Aorta (tissue), 5 donors: ENCODE measurements at regions not wholly inside any gene's neighbourhood (a gene's known extent, or its start where the extent isn't known, plus 50 kb on each side); places are given as distances from the start of the nearest gene placed in this dataset.

Experiments used
- ATAC-seq: fragments of 200-7000 bp; cut with Tn5 transposase; one replicate; pipeline ENCODE4 v1.9.1; 2022; ENCODE audit warnings: moderate library complexity; ENCODE audit not compliant: low FRiP score
- DNase-seq, 2 donors: peaks; one replicate each; pipeline ENCODE4 v3.0.0-alpha.2; 2020
- H3K27ac ChIP-seq, 2 donors: one replicate each; pipeline ENCODE4 v1.5.1; 2013; ENCODE audit warnings: low read length in 2 of 2, mild to moderate bottlenecking in 2 of 2, moderate library complexity in 2 of 2, control low read depth in 1 of 2, inconsistent platforms in 1 of 2, low read depth in 1 of 2
- H3K27me3 ChIP-seq, 2 donors: one replicate each; pipeline ENCODE4 v1.6.1; 2013; ENCODE audit warnings: control low read depth in 1 of 2, low read length in 1 of 2, mild to moderate bottlenecking in 1 of 2, moderate library complexity in 1 of 2; ENCODE audit not compliant: insufficient read depth in 2 of 2, control insufficient read depth in 1 of 2
- H3K36me3 ChIP-seq, 2 donors: one replicate each; pipeline ENCODE4 v1.6.1; 2013; ENCODE audit warnings: control low read depth in 1 of 2, low read length in 1 of 2, mild to moderate bottlenecking in 1 of 2; ENCODE audit not compliant: insufficient read depth in 2 of 2, control insufficient read depth in 1 of 2
- H3K4me1 ChIP-seq, 2 donors: one replicate each; pipeline ENCODE4 v1.6.1; 2013; ENCODE audit warnings: low read length in 2 of 2, control low read depth in 1 of 2, mild to moderate bottlenecking in 1 of 2, moderate library complexity in 1 of 2; ENCODE audit not compliant: insufficient read depth in 2 of 2, control insufficient read depth in 1 of 2
- H3K4me3 ChIP-seq, 2 donors: one replicate each; pipeline ENCODE4 v1.5.1; 2013; ENCODE audit warnings: low read length in 2 of 2, control low read depth in 1 of 2, mild to moderate bottlenecking in 1 of 2
- H3K9me3 ChIP-seq: one replicate; pipeline ENCODE4 v1.6.1; 2013; ENCODE audit warnings: mild to moderate bottlenecking, low read length; ENCODE audit not compliant: control insufficient read depth
- WGBS, 2 donors: extraction: QIAGEN DNeasy Blood & Tissue Kit; methylation state at CpG; one replicate each; pipeline ENCODE4 v1.1.7; 2013; 5-methylcytosine and 5-hydroxymethylcytosine counted together
- intact Hi-C, 2 donors: fragments of 100-400 bp; cut with DNase I; formaldehyde crosslinking; loops; one replicate each; pipeline versions ENCODE4 v1.14.2 to v1.15.0; 2022
- donor health status: healthy with polysubstance abuse.
- donor health status: Bipolar disorder and iron deficiency.
- donor health status: DM: no; HTN: no; CAD: no.
- donor health status: DM: no; HTN: no; CAD: no.
- donor health status: DM: yes; HTN: yes; CAD: no.

GRCh38 chr11:123363556-123363955 is 66.5 kb upstream of the GRAMD1B start:
- no peak for ATAC-seq
- H3K27ac ChIP-seq: no peak overlapping the region

GRCh38 chr11:123362941-123363340 is 67.1 kb upstream of the GRAMD1B start:
- intact Hi-C loops: no loop called here
- Histone ChIP-seq H3K27ac (no peak overlapping the region), H3K4me3 (no peak overlapping the region), H3K9me3 (no peaks in the 10 kb centered on the region), H3K27me3 (peaks cover 0 to 3% of the 10 kb centered on the region in 2 donors), H3K4me1 (no peaks in the 10 kb centered on the region), H3K36me3 (no peaks in the 10 kb centered on the region)
- DNase-seq: no peak
- 6% methylated on average over 9 of the region's 9 CpGs for WGBS, 2 donors
- no peak for ATAC-seq

More at GRCh38 chr11:123363556-123363955, 66.5 kb upstream of the GRAMD1B start:
- intact Hi-C loops: no loop called here
- Histone ChIP-seq H3K4me1 (no peaks in the 10 kb centered on the region), H3K27me3 (peaks cover 0 to 2% of the 10 kb centered on the region in 2 donors), H3K4me3 (no peak overlapping the region), H3K36me3 (no peaks in the 10 kb centered on the region), H3K9me3 (no peaks in the 10 kb centered on the region)
- WGBS, 2 donors: 45 to 47% methylated on average over 4 of the region's 4 CpGs
- no peak for DNase-seq

DNA sequence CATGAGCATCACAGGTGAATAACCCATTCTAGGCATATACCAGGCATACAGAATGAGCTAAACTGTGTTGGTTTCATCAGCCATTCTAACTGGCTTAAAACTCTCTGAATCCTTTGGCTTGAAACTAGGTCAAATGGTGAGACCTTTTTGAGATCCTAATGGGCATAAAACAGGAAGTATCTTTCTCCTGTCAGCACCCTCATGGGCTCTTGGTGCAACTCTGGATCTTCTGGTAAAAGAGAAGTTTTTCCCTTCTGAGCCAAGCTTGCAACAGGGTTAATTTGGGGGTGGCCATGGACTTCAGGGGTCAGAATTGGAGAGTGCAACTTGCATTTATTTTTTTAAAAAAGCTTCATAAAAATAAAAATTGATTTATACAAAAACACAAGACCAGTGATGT is 67.9 kb upstream of the GRAMD1B start:
- Histone ChIP-seq H3K4me1 (no peaks in the 10 kb centered on the region), H3K36me3 (no peaks in the 10 kb centered on the region), H3K27ac (no peak overlapping the region), H3K9me3 (no peaks in the 10 kb centered on the region), H3K4me3 (no peak overlapping the region), H3K27me3 (peaks cover 0 to 3% of the 10 kb centered on the region in 2 donors)
- intact Hi-C loops: no loop called here
- DNase-seq: no peak
- ATAC-seq: no peak

DNA sequence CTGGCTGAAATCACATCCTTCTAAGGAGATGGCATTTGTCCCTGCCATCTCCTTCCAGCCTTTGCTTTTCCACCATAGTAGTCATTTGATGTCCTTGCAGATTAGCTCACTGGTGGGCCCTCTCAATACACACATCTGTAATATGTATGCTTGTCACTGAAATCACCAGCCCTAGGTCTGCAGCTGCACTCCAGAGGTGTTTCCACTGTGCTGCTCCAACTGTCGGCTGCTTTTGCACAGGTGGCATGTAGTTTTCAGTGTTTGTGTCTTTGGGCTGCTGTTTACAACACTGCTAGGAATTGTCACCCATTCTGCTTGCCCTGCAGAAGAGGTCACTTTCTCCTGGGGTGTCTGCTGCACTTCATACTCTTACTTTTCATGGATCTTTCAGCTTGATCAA is 69.0 kb upstream of the GRAMD1B start:
- DNase-seq: no peak
- peaks cover 0 to 5% of the 10 kb centered on the region in 2 donors for H3K27me3 ChIP-seq
- WGBS, 2 donors: 71 to 76% methylated on average over 1 of the region's 1 CpG
- intact Hi-C loops: no loop called here
- no peaks in the 10 kb centered on the region for H3K4me1 ChIP-seq
- H3K27ac ChIP-seq: no peak overlapping the region
- no peaks in the 10 kb centered on the region for H3K36me3 ChIP-seq
- ATAC-seq: no peak
- H3K4me3 ChIP-seq: no peak overlapping the region
- H3K9me3 ChIP-seq: no peaks in the 10 kb centered on the region

DNA sequence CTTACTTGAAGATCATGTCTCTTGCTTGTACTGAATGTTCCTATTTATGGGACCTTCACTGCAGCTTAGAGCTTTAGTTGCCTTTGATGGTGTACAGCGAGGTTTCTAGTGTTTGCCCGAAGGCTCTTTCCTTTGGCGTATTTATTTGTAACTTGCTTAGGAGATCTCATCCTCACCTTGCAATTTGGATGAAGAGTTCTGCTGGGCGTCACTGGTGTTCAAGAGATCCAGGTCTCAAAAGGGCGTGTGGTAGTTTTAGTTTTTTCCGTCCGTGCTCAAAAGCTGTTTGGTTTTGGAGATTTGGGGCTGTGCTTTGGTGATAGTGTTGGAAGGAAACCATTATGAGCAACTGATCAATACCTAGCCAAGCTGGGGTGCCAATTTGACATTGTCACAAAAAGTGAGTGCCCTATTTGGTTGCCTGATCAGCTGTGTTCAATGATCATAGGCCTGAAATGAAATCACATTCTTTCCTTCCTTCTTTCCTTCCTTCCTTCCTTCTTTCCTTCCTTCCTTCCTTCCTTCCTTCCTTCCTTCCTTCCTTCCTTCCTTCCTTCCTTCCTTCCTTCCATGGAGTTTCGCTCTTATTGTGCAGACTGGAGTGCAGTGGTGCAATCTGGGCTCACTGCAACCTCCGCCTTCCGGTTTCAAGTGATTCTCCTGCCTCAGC is 69.7 kb upstream of the GRAMD1B start:
- H3K27me3 ChIP-seq: peaks cover 0 to 5% of the 10 kb centered on the region in 2 donors
- no peaks in the 10 kb centered on the region for H3K9me3 ChIP-seq
- no peak overlapping the region for H3K4me3 ChIP-seq
- DNase-seq (no peak), ATAC-seq (no peak)
- no peak overlapping the region for H3K27ac ChIP-seq
- intact Hi-C loops: no loop called here
- H3K4me1 ChIP-seq: no peaks in the 10 kb centered on the region
- 92 to 93% methylated on average over 10 of the region's 10 CpGs for WGBS, 2 donors
- H3K36me3 ChIP-seq: no peaks in the 10 kb centered on the region

DNA sequence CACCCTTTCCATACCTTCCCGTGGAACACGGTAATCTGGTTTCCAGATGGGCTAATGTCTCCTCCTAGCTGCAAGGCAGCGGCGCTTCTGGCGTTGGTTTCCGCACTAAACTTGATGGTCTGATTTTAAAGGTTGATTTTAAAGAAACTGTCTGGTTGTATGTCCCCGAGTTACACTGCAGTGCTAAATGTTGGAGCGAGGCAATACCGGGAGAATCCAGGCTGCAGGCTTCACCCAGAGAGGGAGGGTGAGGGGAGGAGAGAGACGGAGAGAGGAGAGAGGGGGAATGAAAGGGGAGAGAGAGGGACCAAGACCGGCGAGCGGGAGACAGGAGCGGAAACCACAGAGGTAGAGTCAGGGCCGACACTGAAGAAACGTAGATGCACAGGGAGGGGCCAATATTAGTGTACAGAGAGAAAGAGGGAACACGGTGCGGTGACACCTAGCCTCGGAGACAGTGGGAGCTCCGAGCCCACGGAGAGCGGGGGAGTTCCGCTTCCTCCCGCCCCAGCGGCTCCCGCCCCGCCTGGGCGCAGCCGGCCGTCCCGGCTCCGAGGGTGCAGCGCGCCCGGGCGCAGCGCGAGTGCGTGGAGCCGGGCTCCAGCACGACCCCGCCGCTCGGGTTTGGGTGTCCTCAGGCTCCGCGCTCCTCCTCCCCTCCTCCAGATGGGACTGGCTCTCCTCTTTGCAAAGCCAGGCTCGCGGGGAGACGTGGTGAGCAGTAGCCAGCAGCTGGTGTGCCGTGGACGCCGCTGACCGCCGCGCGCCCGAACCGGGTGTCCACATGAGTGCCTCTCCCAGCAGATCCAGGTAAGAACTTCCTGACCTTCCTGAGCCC is 71.9 kb upstream of the GRAMD1B start:
- ATAC-seq: no peak
- H3K36me3 ChIP-seq: no peaks in the 10 kb centered on the region
- no peak overlapping the region for H3K4me3 ChIP-seq
- no peak for DNase-seq
- no peaks in the 10 kb centered on the region for H3K4me1 ChIP-seq
- intact Hi-C loops: no loop called here
- H3K27me3 ChIP-seq: peaks cover 0 to 7% of the 10 kb centered on the region in 2 donors
- WGBS, 2 donors: 1% methylated on average over 43 to 58 of the region's 58 CpGs
- H3K27ac ChIP-seq: no peak overlapping the region
- H3K9me3 ChIP-seq: no peaks in the 10 kb centered on the region

GRCh38 chr11:123357353-123357989 is 72.6 kb upstream of the GRAMD1B start:
- no peak overlapping the region for H3K4me3 ChIP-seq
- H3K27ac ChIP-seq: no peak overlapping the region
- intact Hi-C loops: no loop called here
- H3K27me3 ChIP-seq: peaks cover 0 to 7% of the 10 kb centered on the region in 2 donors
- WGBS, 2 donors: 55 to 58% methylated on average over 9 of the region's 9 CpGs
- no peaks in the 10 kb centered on the region for H3K4me1 ChIP-seq
- DNase-seq (no peak), ATAC-seq (no peak)
- no peaks in the 10 kb centered on the region for H3K36me3 ChIP-seq
- H3K9me3 ChIP-seq: no peaks in the 10 kb centered on the region

DNA sequence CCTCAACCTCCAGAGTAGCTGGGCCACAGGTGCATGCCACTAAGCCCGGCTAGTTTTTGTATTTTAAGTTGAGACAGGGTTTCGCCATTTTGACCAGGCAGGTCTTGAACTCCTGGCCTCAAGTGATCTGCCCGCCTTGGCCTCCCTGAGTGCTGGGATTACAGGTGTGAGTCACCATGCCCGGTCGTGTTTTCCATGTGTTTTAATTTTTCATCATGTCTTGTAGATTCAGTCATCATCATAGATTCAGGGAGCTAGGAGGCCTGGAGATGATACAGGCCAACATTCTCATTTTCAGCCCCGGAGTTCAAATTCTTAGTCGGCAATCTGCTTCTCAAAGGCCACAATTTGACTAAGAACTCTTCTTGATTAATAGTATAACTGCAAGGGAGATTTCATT is 73.5 kb upstream of the GRAMD1B start:
- ATAC-seq: no peak
- H3K27me3 ChIP-seq: peaks cover 0 to 5% of the 10 kb centered on the region in 2 donors

More for the DNA sequence above, 73.5 kb upstream of the GRAMD1B start:
- no peaks in the 10 kb centered on the region for H3K36me3 ChIP-seq
- WGBS, 2 donors: 91% methylated on average over 7 of the region's 7 CpGs
- no peak for DNase-seq
- intact Hi-C loops: no loop called here
- H3K4me3 ChIP-seq: no peak overlapping the region
- H3K27ac ChIP-seq: no peak overlapping the region
- no peaks in the 10 kb centered on the region for H3K4me1 ChIP-seq
- H3K9me3 ChIP-seq: no peaks in the 10 kb centered on the region
